ENCODE measurements at regions not wholly inside any gene's neighbourhood (a gene's known extent, or its start where the extent isn't known, plus 50 kb on each side); places are given as distances from the start of the nearest gene placed in this dataset.

DNA sequence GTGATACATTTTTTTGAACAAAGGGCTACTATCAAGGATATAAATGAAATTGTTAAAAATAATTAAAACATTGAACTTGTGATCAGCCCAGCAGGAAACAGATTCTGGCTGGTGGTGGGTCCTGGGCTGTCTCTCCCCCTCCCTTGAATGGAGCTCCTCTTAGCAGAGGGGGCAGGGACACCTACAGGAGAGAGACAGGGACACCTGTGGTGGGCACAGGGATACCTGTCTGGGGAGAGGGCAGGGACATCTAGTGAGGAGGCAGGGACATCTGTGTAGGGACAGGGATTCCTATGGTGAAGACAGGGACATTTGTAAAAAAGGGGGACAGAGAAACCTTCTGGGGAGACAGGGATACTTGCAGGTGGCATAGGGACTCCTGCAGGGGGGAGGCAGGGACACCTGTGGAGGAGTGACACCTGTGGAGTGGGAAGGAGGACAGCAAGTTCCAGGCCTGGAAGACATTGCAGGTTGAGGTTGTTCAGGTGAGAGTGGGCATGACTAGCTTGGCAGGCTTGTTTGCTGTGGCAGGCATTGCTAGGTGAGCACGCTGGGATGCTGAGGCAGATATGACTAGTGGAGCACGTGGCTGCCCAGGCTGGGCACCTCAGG is 264.2 kb downstream of the IRX2 start:
- DNase-seq = no peak

DNA sequence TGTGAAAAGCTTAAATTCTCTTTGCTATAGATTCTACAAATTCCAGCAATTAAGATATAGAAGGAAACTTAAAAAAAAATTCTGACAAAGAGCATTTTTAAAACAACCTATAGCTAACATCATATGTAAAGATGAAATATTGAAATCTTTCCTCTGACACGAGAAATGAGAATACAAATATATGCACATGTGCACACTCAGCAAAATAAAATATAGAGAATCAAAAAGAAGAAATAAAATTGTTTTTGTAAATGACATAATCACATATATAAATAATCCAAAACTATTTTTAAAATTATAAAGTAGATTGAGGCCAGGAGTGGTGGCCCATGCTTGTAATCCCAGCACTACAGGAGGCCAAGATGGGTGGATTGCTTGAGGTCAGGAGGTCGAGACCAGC is 265.1 kb downstream of the IRX2 start:
- no peak for DNase-seq

DNA sequence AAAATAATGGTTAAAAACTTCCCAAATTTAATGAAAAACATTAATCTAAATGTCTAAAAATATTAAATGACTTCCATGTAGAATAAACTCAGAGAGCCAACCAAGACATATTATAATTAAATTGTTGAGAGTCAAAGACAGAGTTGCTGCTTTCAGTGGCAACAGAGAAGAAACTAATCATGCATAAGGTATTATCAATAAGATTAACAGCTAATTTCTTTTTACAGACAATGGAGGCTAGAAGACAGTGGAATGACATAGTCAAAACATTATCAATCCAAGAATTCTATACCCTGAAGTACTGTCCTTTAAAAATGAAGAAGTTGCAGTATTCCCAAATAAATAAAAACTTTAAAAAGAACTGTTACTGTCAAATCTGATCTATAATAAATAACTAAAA is 268.7 kb downstream of the IRX2 start:
- no peak for DNase-seq

GRCh38 chr5:2480871-2481270 is 270.6 kb downstream of the IRX2 start:
- no peak for DNase-seq

- no peak for DNase-seq
Observed at GRCh38 chr5:2475902-2476301, 275.6 kb downstream of the IRX2 start.

GRCh38 chr5:2472670-2473069 is 278.8 kb downstream of the IRX2 start:
- DNase-seq = no peak

DNA sequence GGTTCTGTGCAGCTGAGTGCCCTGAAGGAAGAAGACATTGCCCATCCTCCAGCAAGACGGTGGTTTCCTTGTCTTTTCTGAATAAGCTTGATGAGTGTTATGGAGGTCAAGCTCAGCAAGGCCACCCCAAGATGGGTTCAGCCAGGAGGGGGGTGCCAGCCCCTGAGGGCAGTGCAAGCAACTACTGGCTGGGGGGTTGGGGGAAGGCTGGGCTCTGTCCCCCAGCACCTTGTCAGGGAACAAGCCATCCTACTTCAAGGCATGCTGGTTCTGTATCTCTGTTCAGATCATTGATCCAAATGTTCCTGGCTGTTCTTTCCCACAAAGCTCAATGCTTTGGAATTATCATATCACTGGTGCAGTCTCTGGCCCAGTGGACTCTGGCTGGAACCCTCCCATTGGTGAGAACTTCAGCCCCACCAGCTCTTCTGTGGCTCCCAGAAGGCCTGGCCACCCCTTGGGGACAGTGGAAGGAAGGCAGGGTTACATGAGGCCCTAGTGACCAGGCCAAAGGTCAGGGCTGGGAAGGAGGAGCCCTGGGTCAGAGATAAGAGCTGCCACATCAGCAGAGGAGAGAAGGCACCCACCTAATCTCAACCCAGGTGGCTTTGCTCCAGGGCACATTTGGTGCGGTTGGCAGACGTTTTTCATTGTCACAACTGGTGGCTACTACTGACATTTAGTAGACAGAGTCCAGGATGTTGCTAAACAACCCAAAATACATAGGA is 280.2 kb downstream of the IRX2 start:
- DNase-seq = no peak

GRCh38 chr5:2466966-2467365 is 284.5 kb downstream of the IRX2 start:
- no peak for DNase-seq

DNA sequence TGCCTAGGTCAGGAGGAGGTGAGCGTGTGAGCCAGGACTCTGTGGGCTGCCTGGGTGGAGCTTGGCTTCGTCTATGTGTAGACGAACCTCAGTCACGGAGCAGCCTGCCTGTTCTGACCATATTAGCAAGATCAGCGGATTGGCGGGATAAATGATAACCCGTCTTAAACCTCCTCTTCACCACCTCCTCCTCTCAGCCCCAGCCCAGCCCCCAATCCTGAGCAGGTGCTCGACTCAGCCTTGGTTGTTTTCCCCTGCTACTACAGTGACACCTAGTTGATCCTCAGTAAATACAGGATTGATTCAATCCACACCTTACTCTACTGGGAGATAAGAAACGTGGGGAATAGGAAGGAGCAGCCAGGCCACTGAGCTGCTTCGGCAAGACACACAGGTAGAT is 286.1 kb downstream of the IRX2 start:
- no peak for DNase-seq

- DNase-seq = no peak
Observed at GRCh38 chr5:2464141-2464540, 287.3 kb downstream of the IRX2 start.

- no peak for DNase-seq
Observed at GRCh38 chr5:2461701-2462691, 289.5 kb downstream of the IRX2 start.

- DNase-seq = no peak
Observed at GRCh38 chr5:2460098-2460497, 291.4 kb downstream of the IRX2 start.

GRCh38 chr5:2459251-2459650 is 292.2 kb downstream of the IRX2 start:
- no peak for DNase-seq

GRCh38 chr5:2455878-2456277 is 295.6 kb downstream of the IRX2 start:
- DNase-seq = no peak

DNA sequence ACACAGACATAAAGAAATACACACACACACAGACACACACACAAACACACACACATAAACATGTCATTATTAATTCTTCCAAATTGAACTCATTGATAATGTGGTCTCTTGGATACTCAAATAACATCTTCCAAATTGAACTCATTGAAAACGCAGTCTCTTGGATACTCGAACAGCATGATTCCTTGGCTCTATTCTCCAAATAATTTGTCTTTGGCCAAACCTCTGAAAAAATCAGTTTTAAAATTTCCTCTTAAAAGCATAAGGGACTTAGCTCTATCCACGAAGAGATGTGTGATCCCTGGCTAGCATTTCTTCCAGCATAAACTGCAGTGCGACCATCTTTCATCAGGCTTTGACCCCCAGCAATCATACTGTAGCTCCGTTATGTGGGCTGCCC is 296.6 kb downstream of the IRX2 start:
- no peak for DNase-seq

DNA sequence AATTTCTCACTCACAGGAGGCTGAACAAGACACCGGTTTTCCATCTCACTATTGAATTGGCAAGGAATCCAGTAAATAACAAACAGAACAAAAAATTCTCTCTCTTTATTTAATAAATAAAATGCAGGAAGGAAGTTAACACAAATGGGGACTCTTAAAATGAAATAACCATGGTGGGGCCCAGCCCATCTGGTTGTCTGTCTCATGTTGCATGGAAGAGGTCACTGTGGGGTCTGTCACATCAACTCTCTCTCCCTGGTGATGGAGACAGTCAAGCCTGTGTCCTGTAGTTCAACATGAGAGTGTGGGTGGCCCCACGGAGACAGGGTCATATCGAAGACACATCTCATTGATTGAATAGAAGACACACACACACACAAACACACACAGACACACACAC is 297.7 kb downstream of the IRX2 start:
- no peak for DNase-seq

GRCh38 chr5:2451100-2451499 is 300.4 kb downstream of the IRX2 start:
- no peak for DNase-seq

DNA sequence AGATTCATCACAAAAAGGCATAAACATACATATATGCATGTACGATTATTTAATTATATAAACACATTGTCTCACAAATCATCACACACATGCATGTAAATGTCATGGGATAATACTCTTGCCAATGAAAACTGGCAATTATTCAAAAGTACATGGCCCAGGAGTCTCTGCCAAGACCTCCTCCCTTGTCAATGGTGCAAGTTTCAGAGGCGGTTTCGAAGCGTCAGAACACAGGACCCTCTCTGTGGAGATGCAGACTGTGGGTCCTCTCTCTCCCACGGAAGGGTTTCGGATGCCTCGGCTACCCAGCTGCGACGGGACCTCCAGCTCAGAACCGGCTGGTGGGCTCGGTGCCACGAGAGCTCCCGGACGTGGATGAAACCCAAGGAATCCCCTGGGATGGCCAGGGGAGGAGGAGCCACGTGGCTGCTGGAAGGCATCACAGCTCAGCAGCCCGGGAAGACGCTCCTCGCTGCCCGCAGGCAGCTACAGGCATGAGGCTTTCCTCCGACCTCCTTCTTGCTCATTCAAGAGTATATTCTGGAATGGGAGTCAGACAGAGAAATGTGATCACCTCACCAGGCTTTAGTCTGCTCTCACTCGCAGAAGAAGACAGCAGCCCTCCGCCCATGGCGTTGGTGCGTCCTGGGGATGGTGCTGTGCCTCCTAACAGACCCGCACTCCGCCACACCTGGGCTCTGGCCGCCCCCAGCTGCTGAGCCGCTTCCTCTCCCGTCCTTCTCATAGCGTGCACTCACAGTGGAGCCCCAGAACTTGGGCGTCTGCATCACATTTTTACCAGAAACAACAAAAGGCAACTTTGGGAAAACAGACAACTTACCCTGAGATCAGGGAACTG is 308.8 kb downstream of the IRX2 start:
- no peak for DNase-seq

GRCh38 chr5:2441495-2442180 is 309.8 kb downstream of the IRX2 start:
- no peak for DNase-seq

DNA sequence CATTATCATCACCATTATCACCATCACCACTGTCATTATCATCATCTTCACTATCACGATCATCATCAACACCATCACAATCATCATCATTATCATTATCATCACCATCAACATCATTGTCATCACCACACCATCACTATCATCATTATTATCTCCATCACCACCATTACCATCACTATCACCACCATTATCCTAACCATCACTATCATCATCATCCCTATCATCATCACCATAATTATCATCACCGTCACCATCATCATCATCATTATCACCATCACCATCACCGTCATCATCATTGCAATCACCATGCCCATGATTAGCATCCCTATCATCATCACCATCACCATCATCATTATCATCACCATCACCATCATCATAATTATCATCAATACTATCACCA is 311.9 kb downstream of the IRX2 start:
- no peak for DNase-seq

DNA sequence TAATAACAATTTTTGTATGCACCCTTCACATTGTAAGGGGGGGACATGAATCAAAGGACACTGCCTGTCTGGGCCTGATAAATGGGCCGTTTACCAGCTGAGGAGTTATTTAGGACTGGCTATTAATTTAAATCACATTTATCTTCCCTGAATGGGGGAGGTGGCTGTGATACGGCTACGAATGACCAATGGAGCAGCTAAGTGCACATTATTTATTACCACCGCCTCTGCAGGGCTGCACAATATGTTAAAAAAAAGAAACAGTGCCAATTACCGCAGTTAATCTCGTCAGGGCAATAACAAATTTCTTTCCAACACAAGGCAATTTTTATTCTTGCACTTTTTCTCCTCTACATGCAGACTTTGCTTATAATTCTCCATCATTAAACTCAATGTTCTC is 318.4 kb downstream of the IRX2 start:
- DNase-seq = no peak

Measured in activated CD8-positive, alpha-beta memory T cell treated with anti-CD3 and anti-CD28 coated beads for 24 hours (primary cell).